Left lung (tissue), 4 donors: ENCODE measurements at regions not wholly inside any gene's neighbourhood (a gene's known extent, or its start where the extent isn't known, plus 50 kb on each side); places are given as distances from the start of the nearest gene placed in this dataset.

ENCODE experiments used
- ATAC-seq: fragments of 200-7000 bp; cut with Tn5 transposase; one replicate; pipeline ENCODE4 v1.9.1; 2020; ENCODE audit warnings: moderate library complexity
- DNase-seq, 4 donors: peaks; one replicate each; pipeline ENCODE4 v3.0.0-alpha.2; 2013 to 2020
- H3K27ac ChIP-seq, 2 donors: fragments of 200-600 bp; sonication (generic) in 1 of 2; one replicate each; pipeline versions ENCODE4 v1.5.0 to v1.8.0; 2020 to 2021
- H3K27me3 ChIP-seq, 2 donors: fragments of 200-600 bp; sonication (generic) in 1 of 2; one replicate each; pipeline versions ENCODE4 v1.5.0 to v1.8.0; 2020 to 2021
- H3K36me3 ChIP-seq, 2 donors: fragments of 200-600 bp; sonication (generic) in 1 of 2; one replicate each; pipeline versions ENCODE4 v1.5.0 to v1.8.0; 2020 to 2021
- H3K4me1 ChIP-seq, 2 donors: fragments of 200-600 bp; one replicate each; pipeline ENCODE4 v1.8.0; 2021
- H3K4me3 ChIP-seq, 2 donors: fragments of 200-600 bp; sonication (generic) in 1 of 2; one replicate each; pipeline versions ENCODE4 v1.5.0 to v1.8.0; 2020 to 2021; ENCODE audit warnings: mild to moderate bottlenecking in 1 of 2
- H3K9me3 ChIP-seq, 2 donors: fragments of 200-600 bp; sonication (generic) in 1 of 2; one replicate each; pipeline versions ENCODE4 v1.5.0 to v1.8.0; 2020 to 2021
- CTCF ChIP-seq, 2 donors: fragments of 200-600 bp; sonication (generic) in 1 of 2; IDR thresholded peaks; one replicate each; pipeline versions ENCODE4 v1.5.0 to v1.8.0; 2021; ENCODE audit warnings: antibody characterized with exemption in 2 of 2
- intact Hi-C, 2 donors: fragments of 100-400 bp; cut with DNase I; formaldehyde crosslinking; loops; one replicate each; pipeline versions ENCODE4 v1.11.2 to v1.14.2; 2022
- donor health status: DM: no; HTN: yes; CAD: no.
- donor health status: DM: no; HTN: no; CAD: no.

GRCh38 chr3:87390353-87390752 is 114.0 kb upstream of the POU1F1 start:
- ATAC-seq (no peak), DNase-seq (no peak)
- H3K9me3 ChIP-seq: peaks cover 0 to 3% of the 10 kb centered on the region in 2 donors
- TF ChIP-seq CTCF (IDR thresholded peaks at IDR 0.05): no peak
- H3K4me1 ChIP-seq: no peaks in the 10 kb centered on the region
- no peak overlapping the region for H3K27ac ChIP-seq
- intact Hi-C loops: no loop called here
- no peak overlapping the region for H3K4me3 ChIP-seq
- no peaks in the 10 kb centered on the region for H3K36me3 ChIP-seq
- no peaks in the 10 kb centered on the region for H3K27me3 ChIP-seq

GRCh38 chr3:87375231-87375682 is 98.9 kb upstream of the POU1F1 start:
- intact Hi-C loops: no loop called here
- Histone ChIP-seq H3K27me3 (no peaks in the 10 kb centered on the region), H3K9me3 (peaks cover 0 to 5% of the 10 kb centered on the region in 2 donors), H3K4me1 (no peaks in the 10 kb centered on the region), H3K36me3 (no peaks in the 10 kb centered on the region), H3K4me3 (no peak overlapping the region), H3K27ac (no peak overlapping the region)
- DNase-seq: peak in 1 of 4 donors; percentile 75
- no peak for TF ChIP-seq CTCF (IDR thresholded peaks at IDR 0.05)
- ATAC-seq: no peak

GRCh38 chr3:87370007-87370406 is 93.6 kb upstream of the POU1F1 start:
- intact Hi-C loops: no loop called here
- H3K27ac ChIP-seq: no peak overlapping the region
- no peak for TF ChIP-seq CTCF (IDR thresholded peaks at IDR 0.05)
- H3K4me3 ChIP-seq: no peak overlapping the region
- H3K4me1 ChIP-seq: no peaks in the 10 kb centered on the region
- ATAC-seq (peak; percentile 65), DNase-seq (peak in 1 of 4 donors; percentile 12)
- no peaks in the 10 kb centered on the region for H3K36me3 ChIP-seq
- no peaks in the 10 kb centered on the region for H3K27me3 ChIP-seq
- no peaks in the 10 kb centered on the region for H3K9me3 ChIP-seq

GRCh38 chr3:87367736-87368135 is 91.4 kb upstream of the POU1F1 start:
- no peaks in the 10 kb centered on the region for H3K9me3 ChIP-seq
- intact Hi-C loops: no loop called here
- H3K27ac ChIP-seq: no peak overlapping the region
- TF ChIP-seq CTCF (IDR thresholded peaks at IDR 0.05): no peak
- H3K27me3 ChIP-seq: no peaks in the 10 kb centered on the region
- no peaks in the 10 kb centered on the region for H3K4me1 ChIP-seq
- no peak overlapping the region for H3K4me3 ChIP-seq
- H3K36me3 ChIP-seq: no peaks in the 10 kb centered on the region
- no peak for ATAC-seq
- DNase-seq: no peak

GRCh38 chr3:87363721-87364120 is 87.3 kb upstream of the POU1F1 start:
- no peaks in the 10 kb centered on the region for H3K4me1 ChIP-seq
- H3K27ac ChIP-seq: no peak overlapping the region
- no peaks in the 10 kb centered on the region for H3K27me3 ChIP-seq
- H3K4me3 ChIP-seq: no peak overlapping the region
- ATAC-seq (no peak), DNase-seq (no peak)
- no peak for TF ChIP-seq CTCF (IDR thresholded peaks at IDR 0.05)
- no peaks in the 10 kb centered on the region for H3K9me3 ChIP-seq
- intact Hi-C loops: no loop called here
- no peaks in the 10 kb centered on the region for H3K36me3 ChIP-seq
